Endothelial cell of umbilical vein (primary cell): ENCODE measurements at regions not wholly inside any gene's neighbourhood (a gene's known extent, or its start where the extent isn't known, plus 50 kb on each side); places are given as distances from the start of the nearest gene placed in this dataset.

Source experiments
- BruUV-seq: library from RNA; stranded (reverse); fragments of 400-500 nt; replicated peaks from 2 replicates; lab custom pipeline; 2021; lab: Mats Ljungman, UMichigan
- CTCF ChIA-PET: fragments of 300-600, 350-600 bp; sonication (Branson Sonifier 250); formaldehyde crosslinking; loops from one replicate; lab custom pipeline; 2021; ENCODE audit warnings: antibody characterized with exemption, inconsistent platforms; lab: Charles Lee
- POLR2A ChIA-PET: fragments of 300-600, 350-600 bp; sonication (Branson Sonifier 250); formaldehyde crosslinking; loops from one replicate; lab custom pipeline; 2021; ENCODE audit warnings: antibody characterized with exemption, inconsistent platforms; lab: Charles Lee
- DNase-seq: peaks from one replicate; pipeline ENCODE4 v3.0.0-alpha.2; 2011; ENCODE audit warnings: low read depth, low spot score
- FAIRE-seq: peaks from 2 replicates; lab custom pipeline; 2011; peaks lifted over from hg19 to GRCh38; lab: Jason Lieb, UNC
- H2AFZ ChIP-seq: 2 replicates; pipeline ENCODE4 v1.6.0; 2012; ENCODE audit warnings: low read depth, low read length, control low read depth, inconsistent platforms
- H3K27ac ChIP-seq: 2 replicates; pipeline ENCODE4 v1.5.1; 2011; ENCODE audit warnings: low read depth, mild to moderate bottlenecking, control low read depth, low read length, moderate library complexity; ENCODE audit not compliant: insufficient read depth
- H3K27me3 ChIP-seq, 2 experiments: 2 replicates each; pipeline versions ENCODE4 v1.6.0 to v1.6.1; 2011; ENCODE audit warnings: low read length in 2 of 2, mixed read lengths in 1 of 2; ENCODE audit not compliant: control insufficient read depth in 2 of 2, insufficient read depth in 2 of 2
- H3K36me3 ChIP-seq, 2 experiments: 2 replicates in 1 of 2; 3 replicates in 1 of 2; pipeline ENCODE4 v1.5.1; 2011; ENCODE audit warnings: low read length in 2 of 2, mild to moderate bottlenecking in 1 of 2, moderate library complexity in 1 of 2; ENCODE audit not compliant: control insufficient read depth in 2 of 2, insufficient read depth in 2 of 2; ENCODE audit errors: extremely low read depth in 1 of 2
- H3K4me1 ChIP-seq: 3 replicates; pipeline ENCODE4 v1.5.1; 2011; ENCODE audit warnings: mild to moderate bottlenecking, low read length; ENCODE audit not compliant: control insufficient read depth, insufficient read depth; ENCODE audit errors: extremely low read depth
- H3K4me2 ChIP-seq: 2 replicates; pipeline ENCODE4 v1.6.1; 2011; ENCODE audit warnings: low read length, control low read depth, mixed read lengths; ENCODE audit not compliant: insufficient read depth
- H3K4me3 ChIP-seq, 3 experiments: fragments of 200-600 bp in 1 of 3; sonication (generic), shearing (Covaris generic) in 1 of 3; replicated peaks in 1 of 3; 2 replicates each; pipeline ENCODE4 v1.5.1; 2011 to 2016; ENCODE audit warnings: control low read depth in 3 of 3, low read length in 3 of 3, mild to moderate bottlenecking in 2 of 3, inconsistent platforms in 1 of 3, low read depth in 1 of 3, moderate library complexity in 1 of 3; ENCODE audit not compliant: insufficient read depth in 1 of 3
- H3K79me2 ChIP-seq: 2 replicates; pipeline ENCODE4 v1.6.0; 2012; ENCODE audit warnings: low read length, inconsistent platforms; ENCODE audit not compliant: control insufficient read depth, insufficient read depth
- H3K9ac ChIP-seq: replicated peaks from 2 replicates; pipeline ENCODE3; 2011; ENCODE audit warnings: low read length, control low read depth; ENCODE audit not compliant: insufficient read depth; ENCODE audit errors: extremely low read depth
- H3K9me1 ChIP-seq: replicated peaks from 3 replicates; pipeline ENCODE4 v1.6.0; 2011; ENCODE audit warnings: mild to moderate bottlenecking, low read length; ENCODE audit not compliant: control insufficient read depth, insufficient read depth; ENCODE audit errors: extremely low read depth
- H3K9me3 ChIP-seq: replicated peaks from 2 replicates; pipeline ENCODE4 v1.5.1; 2012; ENCODE audit warnings: low read length, inconsistent platforms; ENCODE audit not compliant: control insufficient read depth, insufficient read depth
- H4K20me1 ChIP-seq: replicated peaks from 2 replicates; pipeline ENCODE3; 2011; ENCODE audit warnings: mild to moderate bottlenecking, low read length; ENCODE audit not compliant: control insufficient read depth, insufficient read depth; ENCODE audit errors: extremely low read depth
- CTCF ChIP-seq, 2 donors: IDR thresholded peaks; 1 replicate in 1 of 2; 2 replicates in 1 of 2; pipeline ENCODE4 v1.5.1; 2011; ENCODE audit warnings: low read length in 2 of 2, mild to moderate bottlenecking in 2 of 2, moderate library complexity in 2 of 2, control low read depth in 1 of 2, inconsistent platforms in 1 of 2, low read depth in 1 of 2; ENCODE audit not compliant: insufficient read depth in 1 of 2; ENCODE audit errors: extremely low read depth in 1 of 2
- EZH2 ChIP-seq: IDR thresholded peaks from 2 replicates; pipeline ENCODE4 v1.6.1; 2012; ENCODE audit warnings: borderline replicate concordance, low read depth, mild to moderate bottlenecking, moderate library complexity, low read length, inconsistent platforms; ENCODE audit not compliant: severe bottlenecking
- FOS ChIP-seq: IDR thresholded peaks from 2 replicates; pipeline ENCODE4 v1.6.1; 2011; ENCODE audit warnings: mild to moderate bottlenecking, low read length, moderate library complexity, borderline replicate concordance; ENCODE audit not compliant: insufficient read depth
- GATA2 ChIP-seq: IDR thresholded peaks from 2 replicates; pipeline ENCODE4 v1.7.0; 2011; ENCODE audit warnings: low read depth, mild to moderate bottlenecking, moderate library complexity, mixed read lengths, low read length; ENCODE audit not compliant: insufficient read length, insufficient read depth
- POLR2AphosphoS5 ChIP-seq: IDR thresholded peaks from 2 replicates; pipeline ENCODE4 v1.6.1; 2012; ENCODE audit warnings: low read depth, mild to moderate bottlenecking, control low read depth, low read length, moderate library complexity; ENCODE audit not compliant: insufficient read depth
- dilution Hi-C: fragments of 300-500 bp; cut with MboI; formaldehyde crosslinking; loops from one replicate; pipeline ENCODE4 v1.15.0; 2019; ENCODE audit warnings: low sequenced_read_pairs; ENCODE audit not compliant: extremely low pct_ligation_motif_present
- intact Hi-C: fragments of 100-400 bp; cut with micrococcal nuclease; formaldehyde crosslinking; loops from one replicate; pipeline ENCODE4 v1.10.0; 2022

- FAIRE-seq, result no peak
- no peak overlapping the region for H3K9ac ChIP-seq
- POLR2A ChIA-PET, result no interaction called here
- H3K79me2 ChIP-seq, result no peaks in the 10 kb centered on the region
- CTCF ChIA-PET, result interaction anchor here (0.6 kb wide), 1 partner anchor 21 kb away, joined by 3 read pairs; no protein-coding TSS in a partner anchor
- no peak for DNase-seq
- no peak overlapping the region for H3K4me2 ChIP-seq
- dilution Hi-C loops, result no loop called here
- no peak overlapping the region for H3K4me3 ChIP-seq
- H3K9me1 ChIP-seq, result no peaks in the 10 kb centered on the region
- H4K20me1 ChIP-seq, result no peaks in the 10 kb centered on the region
- intact Hi-C loops, result no loop called here
- H3K27me3 ChIP-seq, result no peaks in the 10 kb centered on the region
- BruUV-seq, result no TSS peak
- H3K27ac ChIP-seq, result no peak overlapping the region
- H3K36me3 ChIP-seq, result no peaks in the 10 kb centered on the region
- H3K9me3 ChIP-seq, result no peaks in the 10 kb centered on the region
- no peaks in the 10 kb centered on the region for H3K4me1 ChIP-seq
- no peak overlapping the region for H2AFZ ChIP-seq
- TF ChIP-seq EZH2, result no peak
- no peak for TF ChIP-seq GATA2
- no peak for TF ChIP-seq POLR2AphosphoS5
- TF ChIP-seq FOS, result no peak
- no peak for TF ChIP-seq CTCF (IDR thresholded peaks at IDR 0.05; ENCODE audit: extremely low read depth in 1 of 2, insufficient read depth in 1 of 2, low read depth in 1 of 2, low read length in 2 of 2)
These were observed 1090.0 kb upstream of the ZEB2 start for GRCh38 chr2:145609951-145610350.
